ENCODE measurements at regions not wholly inside any gene's neighbourhood (a gene's known extent, or its start where the extent isn't known, plus 50 kb on each side); places are given as distances from the start of the nearest gene placed in this dataset.

DNA sequence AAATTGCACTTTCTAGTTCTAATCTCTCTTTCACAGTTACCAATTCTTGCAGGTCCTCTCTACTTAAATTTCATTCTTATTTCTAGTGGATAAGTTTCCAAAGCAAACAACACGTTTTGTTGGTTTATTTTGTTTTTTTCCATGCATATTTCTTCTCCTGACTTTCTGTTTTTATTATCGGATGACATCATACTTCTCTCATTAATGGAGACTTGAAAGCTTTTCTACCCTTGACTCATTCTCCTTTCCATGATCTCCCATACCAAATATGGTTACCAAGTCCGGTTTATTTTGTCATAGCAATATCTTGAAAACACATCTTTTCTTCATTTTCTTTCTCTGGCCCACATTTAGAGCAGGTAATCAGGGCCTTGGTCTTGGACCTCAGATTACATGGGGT, 796.5 kb downstream of the GALC start:
- TF ChIP-seq POLR2AphosphoS5 (IDR thresholded peaks at IDR 0.05; ENCODE audit: insufficient read depth, low read depth, low read length) (no peak), EZH2 (IDR thresholded peaks at IDR 0.05; ENCODE audit: borderline replicate concordance, low read depth, low read length, severe bottlenecking) (no peak), MYC (IDR thresholded peaks at IDR 0.05; ENCODE audit: low read depth, low read length) (no peak), JUN (IDR thresholded peaks at IDR 0.05; ENCODE audit: borderline replicate concordance, insufficient read depth, insufficient read length, low read depth) (no peak), CTCF (IDR thresholded peaks at IDR 0.05; ENCODE audit: extremely low read depth in 1 of 2, insufficient read depth in 1 of 2, low read depth in 1 of 2, low read length in 2 of 2) (no peak), POLR2A (IDR thresholded peaks at IDR 0.05; ENCODE audit: low read depth, low read length) (no peak), MAX (IDR thresholded peaks at IDR 0.05; ENCODE audit: insufficient read depth, insufficient read length) (no peak), GATA2 (IDR thresholded peaks at IDR 0.05; ENCODE audit: insufficient read depth, insufficient read length, low read depth, low read length) (no peak), FOS (IDR thresholded peaks at IDR 0.05; ENCODE audit: borderline replicate concordance, insufficient read depth, low read length) (no peak)
- BruUV-seq (replicated peaks): no TSS peak
- POLR2A ChIA-PET: no interaction called here
- dilution Hi-C loops (cut with MboI; ENCODE audit: extremely low pct_ligation_motif_present, low sequenced_read_pairs): no loop called here
- no peak overlapping the region for H3K9ac ChIP-seq (replicated peaks; ENCODE audit: extremely low read depth, insufficient read depth, low read length)
- H3K79me2 ChIP-seq (ENCODE audit: control insufficient read depth, insufficient read depth, low read length): no peaks in the 10 kb centered on the region
- FAIRE-seq (no peak), DNase-seq (ENCODE audit: low read depth, low spot score) (no peak)
- no peaks in the 10 kb centered on the region for H3K27me3 ChIP-seq (ENCODE audit: control insufficient read depth in 2 of 2, insufficient read depth in 2 of 2, low read length in 2 of 2)
- CTCF ChIA-PET: no interaction called here
- no peaks in the 10 kb centered on the region for H3K4me1 ChIP-seq (ENCODE audit: control insufficient read depth, extremely low read depth, insufficient read depth, low read length)
- H4K20me1 ChIP-seq (replicated peaks; ENCODE audit: control insufficient read depth, extremely low read depth, insufficient read depth, low read length): no peaks in the 10 kb centered on the region
- H3K27ac ChIP-seq (ENCODE audit: insufficient read depth, low read depth, low read length): no peak overlapping the region
- H3K9me1 ChIP-seq (replicated peaks; ENCODE audit: control insufficient read depth, extremely low read depth, insufficient read depth, low read length): no peaks in the 10 kb centered on the region
- H3K4me2 ChIP-seq (ENCODE audit: insufficient read depth, low read length): no peak overlapping the region
- no peak overlapping the region for H3K4me3 ChIP-seq (replicated peaks in 1 of 3; ENCODE audit: insufficient read depth in 1 of 3, low read depth in 1 of 3, low read length in 3 of 3)
- H3K9me3 ChIP-seq (replicated peaks; ENCODE audit: control insufficient read depth, insufficient read depth, low read length): peaks cover 2% of the 10 kb centered on the region
- intact Hi-C loops (cut with micrococcal nuclease): no loop called here
- no peaks in the 10 kb centered on the region for H3K36me3 ChIP-seq (ENCODE audit: control insufficient read depth in 2 of 2, extremely low read depth in 1 of 2, insufficient read depth in 2 of 2, low read length in 2 of 2)
- no peak overlapping the region for H2AFZ ChIP-seq (ENCODE audit: low read depth, low read length)
